GM12873 (cell line): ENCODE measurements at regions not wholly inside any gene's neighbourhood (a gene's known extent, or its start where the extent isn't known, plus 50 kb on each side); places are given as distances from the start of the nearest gene placed in this dataset.

Experiments
- CTCF ChIP-seq: IDR thresholded peaks from 2 replicates; pipeline ENCODE4 v1.5.1; 2012; ENCODE audit warnings: low read depth, mild to moderate bottlenecking, moderate library complexity, low read length, control low read depth; ENCODE audit not compliant: insufficient read depth; ENCODE audit errors: missing control alignments

GRCh38 chr2:16162491-16163040 lies 222.2 kb downstream of the MYCN start:
- no peak for TF ChIP-seq CTCF

GRCh38 chr2:16161768-16162490 lies 221.6 kb downstream of the MYCN start:
- no peak for TF ChIP-seq CTCF

GRCh38 chr2:16161085-16161565 lies 220.8 kb downstream of the MYCN start:
- no peak for TF ChIP-seq CTCF

- no peak for TF ChIP-seq CTCF
Observed at GRCh38 chr2:16160281-16161084, 220.1 kb downstream of the MYCN start.

GRCh38 chr2:16156411-16156810 lies 216.1 kb downstream of the MYCN start:
- TF ChIP-seq CTCF, result no peak

GRCh38 chr2:16155766-16156165 lies 215.4 kb downstream of the MYCN start:
- TF ChIP-seq CTCF, result no peak

- no peak for TF ChIP-seq CTCF
Observed at GRCh38 chr2:16155366-16155765, 215.0 kb downstream of the MYCN start.
